Gastroesophageal sphincter (tissue), 3 donors: ENCODE measurements at regions not wholly inside any gene's neighbourhood (a gene's known extent, or its start where the extent isn't known, plus 50 kb on each side); places are given as distances from the start of the nearest gene placed in this dataset.

ENCODE experiments used
- CTCF ChIP-seq, 4 experiments: fragments of 200-600 bp in 2 of 4; fragments of 450-650 bp in 2 of 4; sonication (generic) in 1 of 4; IDR thresholded peaks; one replicate each; pipeline ENCODE4 v1.5.1; 2017 to 2019; ENCODE audit warnings: antibody characterized with exemption in 4 of 4, mild to moderate bottlenecking in 2 of 4, moderate library complexity in 2 of 4
- POLR2A ChIP-seq, 2 donors: fragments of 450-650 bp; IDR thresholded peaks; one replicate each; pipeline ENCODE4 v1.6.1; 2017; ENCODE audit warnings: antibody characterized with exemption in 2 of 2, mild to moderate bottlenecking in 2 of 2, moderate library complexity in 1 of 2

DNA sequence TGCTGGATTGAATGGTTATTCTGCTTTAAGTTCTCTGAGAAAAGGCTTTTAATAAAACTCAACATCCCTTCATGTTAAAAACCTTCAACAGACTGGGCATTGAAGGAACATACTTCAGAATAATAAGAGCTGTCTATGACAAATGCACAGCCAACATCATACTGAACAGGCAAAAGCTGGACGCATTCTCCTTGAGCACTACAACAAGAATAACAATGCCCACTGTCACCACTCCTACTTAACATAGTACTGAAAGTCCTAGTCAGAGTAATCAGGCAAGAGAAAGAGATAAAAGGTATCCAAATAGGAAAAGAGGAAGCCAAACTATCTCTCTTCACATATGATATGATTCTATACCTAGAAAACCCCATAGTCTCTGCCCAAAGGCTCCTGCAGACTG lies 641.4 kb downstream of the IRS1 start:
- no peak for TF ChIP-seq CTCF (IDR thresholded peaks at IDR 0.05)
- TF ChIP-seq POLR2A (IDR thresholded peaks at IDR 0.05) = no peak
